ENCODE measurements at regions not wholly inside any gene's neighbourhood (a gene's known extent, or its start where the extent isn't known, plus 50 kb on each side); places are given as distances from the start of the nearest gene placed in this dataset.

DNA sequence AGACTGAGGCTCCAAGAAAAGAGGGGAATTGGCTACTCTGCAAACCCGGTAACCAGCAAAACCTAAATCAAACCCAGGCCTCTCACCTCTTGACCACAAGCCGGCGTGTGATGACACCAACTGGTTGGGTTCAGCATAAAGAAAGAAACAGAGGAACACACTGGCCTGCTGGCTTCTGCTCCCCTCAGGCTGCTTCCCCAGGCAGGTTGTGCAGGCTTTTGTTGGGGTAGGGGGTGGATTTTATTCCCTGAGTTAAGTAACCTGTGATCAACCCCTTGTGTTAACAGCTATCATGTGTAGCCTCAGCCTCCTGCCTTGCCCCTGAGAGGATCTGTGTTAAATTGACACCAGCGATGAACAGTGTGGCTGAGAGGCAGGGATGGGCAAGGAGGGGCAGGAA, 111.6 kb upstream of the ZBTB40 start:
- no peaks in the 10 kb centered on the region for H3K36me3 ChIP-seq (ENCODE audit: control insufficient read depth, insufficient read depth, low read length)
- H3K9ac ChIP-seq (ENCODE audit: low read length): no peak overlapping the region
- H3K4me3 ChIP-seq (ENCODE audit: low read length): no peak overlapping the region
- peaks cover 32% of the 10 kb centered on the region for H3K27me3 ChIP-seq (ENCODE audit: control insufficient read depth, insufficient read depth, low read length)
- peaks cover 8% of the 10 kb centered on the region for H3K4me1 ChIP-seq (ENCODE audit: control insufficient read depth, insufficient read depth, low read length)
- H3K9me3 ChIP-seq (ENCODE audit: control insufficient read depth, low read length): no peaks in the 10 kb centered on the region

GRCh38 chr1:22340873-22341272, 110.8 kb upstream of the ZBTB40 start:
- Histone ChIP-seq H3K27me3 (ENCODE audit: control insufficient read depth, insufficient read depth, low read length) (peaks cover 32% of the 10 kb centered on the region), H3K4me1 (ENCODE audit: control insufficient read depth, insufficient read depth, low read length) (peaks cover 8% of the 10 kb centered on the region), H3K9me3 (ENCODE audit: control insufficient read depth, low read length) (no peaks in the 10 kb centered on the region), H3K4me3 (ENCODE audit: low read length) (no peak overlapping the region), H3K9ac (ENCODE audit: low read length) (no peak overlapping the region), H3K36me3 (ENCODE audit: control insufficient read depth, insufficient read depth, low read length) (no peaks in the 10 kb centered on the region)

GRCh38 chr1:22341791-22342605, 109.7 kb upstream of the ZBTB40 start:
- Histone ChIP-seq H3K9ac (ENCODE audit: low read length) (no peak overlapping the region), H3K4me3 (ENCODE audit: low read length) (no peak overlapping the region), H3K9me3 (ENCODE audit: control insufficient read depth, low read length) (no peaks in the 10 kb centered on the region), H3K36me3 (ENCODE audit: control insufficient read depth, insufficient read depth, low read length) (no peaks in the 10 kb centered on the region), H3K4me1 (ENCODE audit: control insufficient read depth, insufficient read depth, low read length) (peaks cover 8% of the 10 kb centered on the region), H3K27me3 (ENCODE audit: control insufficient read depth, insufficient read depth, low read length) (peaks cover 42% of the 10 kb centered on the region)

DNA sequence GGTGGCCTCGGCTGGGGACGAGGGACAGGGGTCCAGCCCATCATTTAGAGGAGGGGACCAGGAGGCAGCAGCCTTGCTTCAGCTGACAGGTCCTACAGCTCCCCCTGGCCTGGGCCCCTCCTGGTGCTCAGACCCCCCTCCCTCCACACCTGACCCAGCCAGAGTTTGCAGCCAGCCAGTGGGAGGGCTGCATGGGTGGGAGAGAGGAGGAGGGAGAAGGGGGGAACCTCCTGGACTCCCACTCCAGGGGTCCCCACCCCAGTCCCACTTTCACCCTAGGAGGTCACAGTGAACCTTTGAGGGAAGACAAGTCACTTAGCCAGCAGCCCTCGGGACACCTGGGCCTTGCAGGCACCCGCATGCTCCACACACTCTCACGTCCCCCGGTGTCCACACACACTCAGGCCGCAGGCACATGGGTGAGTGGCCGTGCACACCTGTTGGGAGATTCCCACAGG, 108.9 kb upstream of the ZBTB40 start:
- peaks cover 42% of the 10 kb centered on the region for H3K27me3 ChIP-seq (ENCODE audit: control insufficient read depth, insufficient read depth, low read length)
- H3K4me3 ChIP-seq (ENCODE audit: low read length): no peak overlapping the region
- no peaks in the 10 kb centered on the region for H3K36me3 ChIP-seq (ENCODE audit: control insufficient read depth, insufficient read depth, low read length)
- H3K9me3 ChIP-seq (ENCODE audit: control insufficient read depth, low read length): no peaks in the 10 kb centered on the region
- no peak overlapping the region for H3K9ac ChIP-seq (ENCODE audit: low read length)
- H3K4me1 ChIP-seq (ENCODE audit: control insufficient read depth, insufficient read depth, low read length): peaks cover 8% of the 10 kb centered on the region

- H3K27me3 ChIP-seq (ENCODE audit: control insufficient read depth, insufficient read depth, low read length): peaks cover 43% of the 10 kb centered on the region
- H3K9ac ChIP-seq (ENCODE audit: low read length): no peak overlapping the region
- no peaks in the 10 kb centered on the region for H3K9me3 ChIP-seq (ENCODE audit: control insufficient read depth, low read length)
- H3K4me1 ChIP-seq (ENCODE audit: control insufficient read depth, insufficient read depth, low read length): peaks cover 16% of the 10 kb centered on the region
- no peak overlapping the region for H3K4me3 ChIP-seq (ENCODE audit: low read length)
- H3K36me3 ChIP-seq (ENCODE audit: control insufficient read depth, insufficient read depth, low read length): no peaks in the 10 kb centered on the region
These were observed 108.0 kb upstream of the ZBTB40 start for GRCh38 chr1:22343456-22344328.

GRCh38 chr1:22344329-22344630, 107.4 kb upstream of the ZBTB40 start:
- no peak overlapping the region for H3K4me3 ChIP-seq (ENCODE audit: low read length)
- no peak overlapping the region for H3K9ac ChIP-seq (ENCODE audit: low read length)
- H3K36me3 ChIP-seq (ENCODE audit: control insufficient read depth, insufficient read depth, low read length): no peaks in the 10 kb centered on the region
- peaks cover 18% of the 10 kb centered on the region for H3K4me1 ChIP-seq (ENCODE audit: control insufficient read depth, insufficient read depth, low read length)
- peaks cover 45% of the 10 kb centered on the region for H3K27me3 ChIP-seq (ENCODE audit: control insufficient read depth, insufficient read depth, low read length)
- H3K9me3 ChIP-seq (ENCODE audit: control insufficient read depth, low read length): no peaks in the 10 kb centered on the region

- Histone ChIP-seq H3K9ac (ENCODE audit: low read length) (no peak overlapping the region), H3K4me1 (ENCODE audit: control insufficient read depth, insufficient read depth, low read length) (peaks cover 18% of the 10 kb centered on the region), H3K4me3 (ENCODE audit: low read length) (no peak overlapping the region), H3K27me3 (ENCODE audit: control insufficient read depth, insufficient read depth, low read length) (peaks cover 53% of the 10 kb centered on the region), H3K9me3 (ENCODE audit: control insufficient read depth, low read length) (no peaks in the 10 kb centered on the region), H3K36me3 (ENCODE audit: control insufficient read depth, insufficient read depth, low read length) (no peaks in the 10 kb centered on the region)
These were observed 106.6 kb upstream of the ZBTB40 start for GRCh38 chr1:22344851-22345560.

GRCh38 chr1:22347854-22348760, 103.5 kb upstream of the ZBTB40 start:
- Histone ChIP-seq H3K4me3 (ENCODE audit: low read length) (no peak overlapping the region), H3K36me3 (ENCODE audit: control insufficient read depth, insufficient read depth, low read length) (no peaks in the 10 kb centered on the region), H3K9ac (ENCODE audit: low read length) (no peak overlapping the region), H3K9me3 (ENCODE audit: control insufficient read depth, low read length) (no peaks in the 10 kb centered on the region), H3K4me1 (ENCODE audit: control insufficient read depth, insufficient read depth, low read length) (peaks cover 10% of the 10 kb centered on the region), H3K27me3 (ENCODE audit: control insufficient read depth, insufficient read depth, low read length) (peaks cover 60% of the 10 kb centered on the region)

DNA sequence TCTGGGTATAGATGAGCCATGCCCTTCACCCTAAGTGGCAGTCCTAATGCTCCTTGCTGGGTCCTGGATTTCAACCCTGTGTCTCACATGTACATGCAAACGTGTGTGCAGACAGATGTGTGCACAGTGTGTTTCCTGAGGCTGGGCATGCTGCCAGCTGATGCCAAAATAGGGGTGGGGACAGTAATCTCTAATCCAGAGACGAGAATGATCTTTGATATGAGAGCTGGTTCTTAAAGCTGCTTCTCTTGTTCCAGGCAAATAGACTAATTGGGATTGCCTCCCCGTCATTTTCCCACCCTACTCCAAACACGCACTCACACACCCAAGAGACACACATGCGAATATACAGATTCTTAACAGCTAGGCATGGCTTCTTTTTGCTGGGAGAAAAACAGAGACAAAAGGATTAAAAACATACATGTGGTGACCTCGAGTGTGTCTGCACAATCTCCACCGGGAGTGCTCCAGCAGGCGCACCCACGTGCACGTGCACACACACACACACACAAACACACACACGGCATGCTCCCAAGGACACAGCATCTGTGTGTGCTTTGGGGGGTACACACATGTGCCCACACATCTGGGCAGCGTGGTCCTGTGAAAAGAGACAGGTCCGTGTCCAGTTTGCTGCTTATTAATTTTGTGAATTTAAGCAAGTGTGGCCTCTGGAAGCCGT, 102.1 kb upstream of the ZBTB40 start:
- H3K36me3 ChIP-seq (ENCODE audit: control insufficient read depth, insufficient read depth, low read length): no peaks in the 10 kb centered on the region
- H3K9ac ChIP-seq (ENCODE audit: low read length): no peak overlapping the region
- peaks cover 55% of the 10 kb centered on the region for H3K27me3 ChIP-seq (ENCODE audit: control insufficient read depth, insufficient read depth, low read length)
- H3K4me1 ChIP-seq (ENCODE audit: control insufficient read depth, insufficient read depth, low read length): peaks cover 10% of the 10 kb centered on the region
- H3K4me3 ChIP-seq (ENCODE audit: low read length): no peak overlapping the region
- no peaks in the 10 kb centered on the region for H3K9me3 ChIP-seq (ENCODE audit: control insufficient read depth, low read length)

- H3K4me1 ChIP-seq (ENCODE audit: control insufficient read depth, insufficient read depth, low read length): peaks cover 10% of the 10 kb centered on the region
- H3K9ac ChIP-seq (ENCODE audit: low read length): no peak overlapping the region
- no peaks in the 10 kb centered on the region for H3K36me3 ChIP-seq (ENCODE audit: control insufficient read depth, insufficient read depth, low read length)
- peaks cover 54% of the 10 kb centered on the region for H3K27me3 ChIP-seq (ENCODE audit: control insufficient read depth, insufficient read depth, low read length)
- H3K4me3 ChIP-seq (ENCODE audit: low read length): no peak overlapping the region
- H3K9me3 ChIP-seq (ENCODE audit: control insufficient read depth, low read length): no peaks in the 10 kb centered on the region
These were observed 101.3 kb upstream of the ZBTB40 start for GRCh38 chr1:22350171-22350923.
